GM12874 (cell line): ENCODE measurements at regions not wholly inside any gene's neighbourhood (a gene's known extent, or its start where the extent isn't known, plus 50 kb on each side); places are given as distances from the start of the nearest gene placed in this dataset.

Experiments used
- TF ChIP-seq, protein P1 (sequence below): IDR thresholded peaks from 2 replicates; pipeline ENCODE4 v1.5.1; 2011; ENCODE audit warnings: low read depth, mild to moderate bottlenecking, control low read depth, low read length, moderate library complexity; ENCODE audit not compliant: insufficient read depth

DNA sequence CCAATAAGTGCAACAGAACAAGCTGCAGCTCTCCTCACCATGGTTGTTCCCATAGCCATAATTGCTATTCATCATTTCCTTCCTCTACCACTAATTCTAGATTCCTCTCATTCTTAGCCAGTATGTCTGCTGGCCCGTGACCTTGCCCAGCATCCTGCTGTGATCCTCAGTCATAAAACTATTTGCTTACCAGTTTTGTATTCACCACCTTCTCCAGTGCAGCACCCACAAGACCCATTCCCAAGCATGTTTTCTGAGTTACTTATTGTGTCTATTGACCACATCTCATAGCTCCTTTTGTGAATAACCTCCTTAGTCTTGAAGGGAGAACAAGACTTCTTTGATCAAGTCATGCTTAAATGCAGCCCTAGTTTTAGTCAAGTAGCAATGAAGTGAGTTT lies 488.0 kb upstream of the CTNND2 start:
- TF ChIP-seq, protein P1, sequence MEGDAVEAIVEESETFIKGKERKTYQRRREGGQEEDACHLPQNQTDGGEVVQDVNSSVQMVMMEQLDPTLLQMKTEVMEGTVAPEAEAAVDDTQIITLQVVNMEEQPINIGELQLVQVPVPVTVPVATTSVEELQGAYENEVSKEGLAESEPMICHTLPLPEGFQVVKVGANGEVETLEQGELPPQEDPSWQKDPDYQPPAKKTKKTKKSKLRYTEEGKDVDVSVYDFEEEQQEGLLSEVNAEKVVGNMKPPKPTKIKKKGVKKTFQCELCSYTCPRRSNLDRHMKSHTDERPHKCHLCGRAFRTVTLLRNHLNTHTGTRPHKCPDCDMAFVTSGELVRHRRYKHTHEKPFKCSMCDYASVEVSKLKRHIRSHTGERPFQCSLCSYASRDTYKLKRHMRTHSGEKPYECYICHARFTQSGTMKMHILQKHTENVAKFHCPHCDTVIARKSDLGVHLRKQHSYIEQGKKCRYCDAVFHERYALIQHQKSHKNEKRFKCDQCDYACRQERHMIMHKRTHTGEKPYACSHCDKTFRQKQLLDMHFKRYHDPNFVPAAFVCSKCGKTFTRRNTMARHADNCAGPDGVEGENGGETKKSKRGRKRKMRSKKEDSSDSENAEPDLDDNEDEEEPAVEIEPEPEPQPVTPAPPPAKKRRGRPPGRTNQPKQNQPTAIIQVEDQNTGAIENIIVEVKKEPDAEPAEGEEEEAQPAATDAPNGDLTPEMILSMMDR = no peak

DNA sequence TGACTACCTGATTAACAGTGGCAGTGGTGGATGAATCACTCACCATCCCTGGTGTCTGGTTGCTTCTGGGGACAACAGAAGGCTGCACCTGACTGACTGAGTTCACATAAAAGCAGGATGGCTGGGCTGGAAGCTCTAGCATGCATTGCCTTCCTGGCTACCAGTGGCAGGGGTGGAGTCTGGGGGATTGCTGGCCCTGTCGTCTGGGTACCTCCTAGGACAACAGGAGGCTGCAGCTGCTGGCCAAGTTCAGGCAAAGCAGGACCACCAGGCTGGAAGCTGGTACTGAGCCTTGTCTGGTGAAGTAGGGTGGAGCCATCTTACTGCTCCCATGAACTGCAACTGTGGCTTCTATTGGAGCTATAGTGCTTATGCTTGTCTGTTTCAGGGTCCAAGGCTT lies 480.8 kb upstream of the CTNND2 start:
- TF ChIP-seq, protein P1 = no peak

DNA sequence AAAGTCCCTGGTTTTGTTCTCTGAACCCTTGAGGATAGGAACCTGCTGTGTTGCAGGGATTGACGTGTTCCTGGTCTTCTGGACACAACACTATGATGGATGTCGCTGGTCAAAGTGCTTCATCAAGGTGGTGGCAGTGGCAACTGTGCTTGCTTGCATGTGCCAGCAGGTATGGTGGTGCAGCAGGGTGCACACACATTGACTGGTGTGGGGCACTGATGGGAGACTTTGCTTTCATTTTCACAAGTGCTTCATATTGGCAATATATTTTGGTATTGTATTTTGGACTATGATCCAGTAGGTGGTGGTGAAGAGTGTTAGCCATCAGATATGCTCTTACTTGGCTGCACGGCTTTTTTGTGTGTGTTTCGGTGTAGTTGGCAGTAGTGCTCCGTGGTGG lies 479.8 kb upstream of the CTNND2 start:
- TF ChIP-seq, protein P1 = no peak

DNA sequence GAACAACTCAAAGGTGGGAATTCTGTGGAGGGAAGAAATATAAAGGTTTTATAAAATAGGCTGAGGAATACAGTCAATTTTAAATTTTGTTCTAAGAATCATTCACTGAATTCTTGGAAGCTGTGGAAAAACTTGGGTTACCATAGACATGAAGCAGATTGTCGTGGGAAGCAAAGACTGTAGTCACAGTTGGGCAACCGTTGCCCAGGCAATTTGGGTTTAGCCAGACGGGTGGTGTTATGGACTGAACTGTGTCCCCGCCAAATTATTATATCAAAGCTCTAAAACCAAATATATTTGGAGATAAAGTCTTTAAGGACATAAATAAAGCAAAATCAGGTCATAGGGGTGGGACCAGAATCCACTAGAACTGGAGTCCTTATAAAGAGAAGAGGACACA lies 463.7 kb upstream of the CTNND2 start:
- TF ChIP-seq, protein P1 = no peak

DNA sequence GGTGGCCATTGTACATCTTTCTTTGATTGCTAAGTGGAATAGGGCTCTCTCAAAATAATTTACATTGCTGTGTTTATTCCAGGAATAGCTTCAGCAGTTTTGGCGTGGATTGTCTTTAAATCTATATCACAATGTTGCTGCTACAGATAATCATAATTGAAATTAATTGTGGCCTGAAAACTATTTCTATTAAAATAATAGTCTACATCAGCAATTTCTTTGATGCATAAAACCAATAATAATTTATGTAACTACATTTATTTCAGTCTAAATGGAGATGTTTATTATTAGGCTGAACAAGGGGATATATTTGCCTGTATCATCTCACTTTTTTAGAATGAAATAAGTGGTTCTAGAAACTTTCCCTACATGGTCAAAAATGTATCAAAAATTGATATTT lies 456.0 kb upstream of the CTNND2 start:
- TF ChIP-seq, protein P1 = no peak

DNA sequence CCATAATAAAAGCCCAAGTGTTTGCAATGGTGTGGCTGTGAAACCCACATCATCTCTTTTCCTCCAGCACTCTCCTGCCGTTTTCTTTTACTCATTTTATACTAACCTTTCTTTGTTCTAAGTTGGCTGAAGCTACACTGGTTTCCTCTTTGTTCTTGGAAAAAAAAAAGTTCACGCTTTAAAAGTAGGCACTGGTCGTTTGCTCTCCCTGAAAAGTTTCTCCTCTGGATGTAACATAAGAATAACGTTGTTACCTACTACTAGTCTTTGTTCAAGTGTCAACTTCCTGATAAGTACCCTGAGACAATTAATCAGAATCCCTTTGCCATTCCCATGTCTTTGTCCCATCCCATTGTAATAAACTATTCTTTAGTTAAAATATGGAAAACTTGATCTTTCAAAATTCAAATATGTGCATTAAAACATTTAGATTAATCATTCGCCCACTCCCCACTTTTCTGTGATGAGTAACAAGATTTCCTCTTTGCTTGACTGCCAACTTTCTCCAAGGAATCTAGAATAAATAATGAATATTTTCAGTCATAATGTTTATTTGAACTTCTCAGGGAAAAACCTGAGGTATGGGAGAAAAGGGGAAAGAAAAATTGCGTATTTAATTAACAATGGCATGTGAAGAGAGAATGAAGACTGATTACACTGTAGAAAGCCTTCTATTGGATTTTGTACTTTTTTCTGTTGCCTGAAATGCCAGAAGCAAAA lies 454.3 kb upstream of the CTNND2 start:
- TF ChIP-seq, protein P1 = no peak

DNA sequence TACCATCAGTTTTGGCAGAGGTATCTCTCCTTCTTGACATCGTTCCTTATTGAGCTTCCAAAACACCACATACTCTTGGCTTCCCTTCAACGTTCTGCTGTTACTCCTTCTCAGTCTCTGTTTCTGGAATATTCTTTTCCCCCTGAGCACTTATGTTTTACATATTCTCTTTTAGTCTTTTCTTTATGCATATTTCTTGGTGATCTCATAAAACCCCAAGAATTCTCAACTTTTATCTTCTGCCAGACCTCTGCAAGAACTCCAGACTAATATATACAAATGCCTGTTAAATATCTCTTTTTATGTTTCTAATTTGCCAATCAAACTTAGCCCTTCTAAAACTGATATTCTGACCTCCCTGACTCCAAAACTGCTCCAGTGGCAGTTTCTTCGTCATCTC lies 453.4 kb upstream of the CTNND2 start:
- TF ChIP-seq, protein P1 = no peak
